ENCODE measurements at regions not wholly inside any gene's neighbourhood (a gene's known extent, or its start where the extent isn't known, plus 50 kb on each side); places are given as distances from the start of the nearest gene placed in this dataset.

DNA sequence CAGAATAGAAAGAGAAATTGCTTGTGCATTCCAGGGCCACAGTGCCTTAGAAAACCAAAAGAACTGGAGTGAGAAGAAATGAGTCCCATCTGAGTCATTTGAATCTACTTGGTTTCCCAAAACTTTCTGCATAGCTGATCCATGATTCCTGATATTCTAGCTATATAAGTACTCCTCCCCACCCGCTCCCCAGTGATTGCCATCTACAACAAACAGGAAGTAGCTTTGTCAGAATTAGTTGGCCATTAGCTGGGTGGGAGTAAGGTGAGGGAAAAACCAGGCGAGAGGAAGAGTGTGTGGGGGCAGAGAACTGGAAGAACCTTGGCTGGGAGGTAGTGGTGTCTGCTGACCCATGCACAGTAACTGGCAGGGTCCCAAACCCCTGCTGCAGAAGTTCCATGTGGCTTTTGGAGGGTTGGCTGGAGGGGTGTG, 122.1 kb downstream of the ACAA2 start:
- no peaks in the 10 kb centered on the region for H3K27me3 ChIP-seq (ENCODE audit: control insufficient read depth in 2 of 2, insufficient read depth in 2 of 2, low read length in 2 of 2)
- H3K9ac ChIP-seq (ENCODE audit: insufficient read depth, low read length, poor library complexity, severe bottlenecking), result no peak overlapping the region
- H3K36me3 ChIP-seq (replicated peaks in 1 of 2; ENCODE audit: control insufficient read depth in 1 of 2, insufficient read depth in 2 of 2, low read length in 2 of 2), result no peaks in the 10 kb centered on the region
- no peak overlapping the region for H3K27ac ChIP-seq (ENCODE audit: low read depth in 1 of 2, low read length in 2 of 2)
- H3K4me2 ChIP-seq (replicated peaks; ENCODE audit: extremely low read depth, low read length, poor library complexity, severe bottlenecking), result no peak overlapping the region
- intact Hi-C loops (cut with micrococcal nuclease), result no loop called here
- H3K4me3 ChIP-seq (replicated peaks in 1 of 3; ENCODE audit: low read depth in 2 of 3, low read length in 3 of 3), result no peak overlapping the region
- H3K27ac Mint-ChIP-seq, result peak overlapping the region in 1 of 7 donors; percentile 42
- no peaks in the 10 kb centered on the region for H3K4me1 Mint-ChIP-seq
- H4K20me1 ChIP-seq (ENCODE audit: insufficient read depth, low read length), result no peaks in the 10 kb centered on the region
- DNase-seq, result no peak
- peaks cover 0 to 7% (median 7%) of the 10 kb centered on the region in 3 donors for H3K27me3 Mint-ChIP-seq (ENCODE audit: low read depth in 3 of 3)
- 45% methylated on average over 1 of the region's 2 CpGs for WGBS (ENCODE audit: insufficient coverage)
- H3K4me3 Mint-ChIP-seq, result no peak overlapping the region
- no peaks in the 10 kb centered on the region for H3K4me1 ChIP-seq (ENCODE audit: control insufficient read depth in 1 of 2, insufficient read depth in 2 of 2, low read length in 2 of 2)
- TF ChIP-seq CTCF (IDR thresholded peaks at IDR 0.05), result no peak
- no peaks in the 10 kb centered on the region for H3K9me3 ChIP-seq (replicated peaks in 1 of 2; ENCODE audit: control insufficient read depth in 1 of 2, insufficient read depth in 1 of 2, low read length in 2 of 2)
- H3K36me3 Mint-ChIP-seq, result no peaks in the 10 kb centered on the region
- no peaks in the 10 kb centered on the region for H3K79me2 ChIP-seq (ENCODE audit: insufficient read depth, low read length)
- no peak overlapping the region for H2AFZ ChIP-seq (ENCODE audit: insufficient read depth, low read depth, low read length, poor library complexity, severe bottlenecking)
- peaks cover 0 to 5% (median 0%) of the 10 kb centered on the region in 7 donors for H3K9me3 Mint-ChIP-seq

DNA sequence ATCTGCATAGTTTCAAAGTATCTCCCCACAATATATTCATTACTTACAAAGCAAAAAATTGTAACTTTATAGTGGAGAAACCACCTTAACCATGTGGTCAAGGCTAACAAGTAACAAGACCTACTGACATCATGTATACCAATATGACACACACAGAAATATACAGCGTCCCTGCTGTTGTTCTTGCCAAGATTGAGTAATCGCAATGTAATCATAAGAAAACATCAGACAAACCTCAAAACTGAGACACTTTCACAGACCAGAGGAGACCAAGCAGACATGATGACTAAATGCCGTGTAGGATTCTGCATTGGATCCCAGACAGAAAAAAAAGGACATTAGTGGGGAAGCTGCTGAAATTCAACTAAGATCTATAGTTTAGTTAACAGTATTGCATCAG, 123.0 kb downstream of the ACAA2 start:
- Histone ChIP-seq H4K20me1 (ENCODE audit: insufficient read depth, low read length) (no peaks in the 10 kb centered on the region), H3K9me3 (replicated peaks in 1 of 2; ENCODE audit: control insufficient read depth in 1 of 2, insufficient read depth in 1 of 2, low read length in 2 of 2) (no peaks in the 10 kb centered on the region), H3K36me3 (replicated peaks in 1 of 2; ENCODE audit: control insufficient read depth in 1 of 2, insufficient read depth in 2 of 2, low read length in 2 of 2) (no peaks in the 10 kb centered on the region), H3K27ac (ENCODE audit: low read depth in 1 of 2, low read length in 2 of 2) (no peak overlapping the region), H3K4me1 (ENCODE audit: control insufficient read depth in 1 of 2, insufficient read depth in 2 of 2, low read length in 2 of 2) (no peaks in the 10 kb centered on the region), H2AFZ (ENCODE audit: insufficient read depth, low read depth, low read length, poor library complexity, severe bottlenecking) (no peak overlapping the region), H3K9ac (ENCODE audit: insufficient read depth, low read length, poor library complexity, severe bottlenecking) (no peak overlapping the region), H3K27me3 (ENCODE audit: control insufficient read depth in 2 of 2, insufficient read depth in 2 of 2, low read length in 2 of 2) (no peaks in the 10 kb centered on the region), H3K79me2 (ENCODE audit: insufficient read depth, low read length) (no peaks in the 10 kb centered on the region), H3K4me2 (replicated peaks; ENCODE audit: extremely low read depth, low read length, poor library complexity, severe bottlenecking) (no peak overlapping the region), H3K4me3 (replicated peaks in 1 of 3; ENCODE audit: low read depth in 2 of 3, low read length in 3 of 3) (no peak overlapping the region)
- Mint-ChIP-seq H3K4me3 (no peak overlapping the region), H3K27ac (no peak overlapping the region), H3K27me3 (ENCODE audit: low read depth in 3 of 3) (peaks cover 0 to 7% (median 5%) of the 10 kb centered on the region in 3 donors), H3K9me3 (peaks cover 0 to 5% (median 0%) of the 10 kb centered on the region in 7 donors), H3K36me3 (no peaks in the 10 kb centered on the region), H3K4me1 (no peaks in the 10 kb centered on the region)
- 75% methylated on average over 1 of the region's 3 CpGs for WGBS (ENCODE audit: insufficient coverage)
- no peak for DNase-seq
- TF ChIP-seq CTCF (IDR thresholded peaks at IDR 0.05), result no peak
- intact Hi-C loops (cut with micrococcal nuclease), result no loop called here

Measured in CD14-positive monocyte (primary cell).